Transverse colon (tissue), 4 donors: ENCODE measurements at regions not wholly inside any gene's neighbourhood (a gene's known extent, or its start where the extent isn't known, plus 50 kb on each side); places are given as distances from the start of the nearest gene placed in this dataset.

Experiments used
- CTCF ChIP-seq, 5 experiments: fragments of 200-600 bp in 3 of 5; fragments of 450-650 bp in 2 of 5; sonication (generic) in 3 of 5; IDR thresholded peaks; 1 replicate in 2 of 5; 2 replicates in 3 of 5; pipeline ENCODE4 v1.5.1; 2016 to 2017; ENCODE audit warnings: antibody characterized with exemption in 5 of 5, inconsistent platforms in 3 of 5, mild to moderate bottlenecking in 2 of 5, moderate library complexity in 1 of 5
- POLR2AphosphoS5 ChIP-seq, 3 donors: sonication (generic); formaldehyde crosslinking; IDR thresholded peaks; one replicate each; pipeline ENCODE4 v1.6.1; 2016; ENCODE audit warnings: antibody characterized with exemption in 3 of 3

GRCh38 chr10:35716776-35717175 lies 74.7 kb upstream of the FZD8 start:
- TF ChIP-seq CTCF (IDR thresholded peaks at IDR 0.05) (no peak), POLR2AphosphoS5 (IDR thresholded peaks at IDR 0.05) (no peak)
